ENCODE measurements at regions not wholly inside any gene's neighbourhood (a gene's known extent, or its start where the extent isn't known, plus 50 kb on each side); places are given as distances from the start of the nearest gene placed in this dataset.

DNA sequence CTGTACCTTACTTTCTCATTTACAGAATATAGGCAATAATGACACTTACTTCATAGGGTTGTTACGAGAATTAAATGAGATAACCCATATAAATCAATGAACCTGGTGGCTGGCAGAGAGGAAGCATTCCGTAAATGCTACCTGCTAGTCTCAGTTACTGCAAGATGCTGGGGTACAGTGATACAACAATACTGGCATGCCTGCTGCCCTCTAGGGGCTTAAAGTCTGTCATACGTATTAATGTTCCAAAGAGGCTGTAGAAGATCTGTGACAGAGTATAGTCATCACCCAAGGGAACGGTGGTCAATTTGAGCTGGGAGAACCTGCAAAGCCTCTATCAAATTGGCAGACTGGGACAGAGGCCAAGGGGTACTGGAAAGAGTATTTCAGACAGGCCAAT, 421.5 kb downstream of the GPAM start:
- Mint-ChIP-seq H3K27ac (no peak overlapping the region), H3K27me3 (peaks cover 14% of the 10 kb centered on the region), H3K4me3 (no peak overlapping the region), H3K9me3 (ENCODE audit: insufficient read depth) (no peaks in the 10 kb centered on the region), H3K4me1 (no peaks in the 10 kb centered on the region)
- no peak for DNase-seq
- WGBS (ENCODE audit: insufficient coverage), result 94% methylated on average over 2 of the region's 4 CpGs
- Histone ChIP-seq H3K9me3 (ENCODE audit: control extremely low read depth in 1 of 3, control insufficient read depth in 2 of 3, insufficient read depth in 1 of 3, low read length in 2 of 3) (no peaks in the 10 kb centered on the region), H3K79me2 (ENCODE audit: control insufficient read depth, insufficient read depth, low read length) (no peaks in the 10 kb centered on the region), H3K4me1 (ENCODE audit: control insufficient read depth in 2 of 2, insufficient read depth in 2 of 2, low read length in 2 of 2) (no peaks in the 10 kb centered on the region), H3K9ac (ENCODE audit: low read length) (no peak overlapping the region), H3K27me3 (replicated peaks in 1 of 4; ENCODE audit: control extremely low read depth in 1 of 4, control insufficient read depth in 3 of 4, insufficient read depth in 4 of 4, low read length in 3 of 4) (peaks cover 0 to 2% (median 0%) of the 10 kb centered on the region in 4 experiments), H4K20me1 (ENCODE audit: control insufficient read depth, insufficient read depth, low read length, poor library complexity, severe bottlenecking) (no peaks in the 10 kb centered on the region), H3K36me3 (replicated peaks in 1 of 2; ENCODE audit: control extremely low read depth in 1 of 2, control insufficient read depth in 1 of 2, extremely low read depth in 1 of 2, insufficient read depth in 2 of 2, low read length in 1 of 2) (no peaks in the 10 kb centered on the region), H2AFZ (ENCODE audit: insufficient read depth, low read depth, low read length, poor library complexity, severe bottlenecking) (no peak overlapping the region), H3K4me2 (replicated peaks; ENCODE audit: low read depth, low read length, poor library complexity, severe bottlenecking) (no peak overlapping the region), H3K4me3 (ENCODE audit: control extremely low read depth in 1 of 5, extremely low read depth in 1 of 5, insufficient read depth in 1 of 5, low read depth in 2 of 5, low read length in 4 of 5) (no peak overlapping the region), H3K27ac (ENCODE audit: low read length in 2 of 2) (no peak overlapping the region)
- CTCF ChIA-PET, result no interaction called here
- POLR2A ChIA-PET, result no interaction called here
- intact Hi-C loops (cut with micrococcal nuclease), result no loop called here
- ATAC-seq (ENCODE audit: low read depth), result no peak
- TF ChIP-seq, protein P1, sequence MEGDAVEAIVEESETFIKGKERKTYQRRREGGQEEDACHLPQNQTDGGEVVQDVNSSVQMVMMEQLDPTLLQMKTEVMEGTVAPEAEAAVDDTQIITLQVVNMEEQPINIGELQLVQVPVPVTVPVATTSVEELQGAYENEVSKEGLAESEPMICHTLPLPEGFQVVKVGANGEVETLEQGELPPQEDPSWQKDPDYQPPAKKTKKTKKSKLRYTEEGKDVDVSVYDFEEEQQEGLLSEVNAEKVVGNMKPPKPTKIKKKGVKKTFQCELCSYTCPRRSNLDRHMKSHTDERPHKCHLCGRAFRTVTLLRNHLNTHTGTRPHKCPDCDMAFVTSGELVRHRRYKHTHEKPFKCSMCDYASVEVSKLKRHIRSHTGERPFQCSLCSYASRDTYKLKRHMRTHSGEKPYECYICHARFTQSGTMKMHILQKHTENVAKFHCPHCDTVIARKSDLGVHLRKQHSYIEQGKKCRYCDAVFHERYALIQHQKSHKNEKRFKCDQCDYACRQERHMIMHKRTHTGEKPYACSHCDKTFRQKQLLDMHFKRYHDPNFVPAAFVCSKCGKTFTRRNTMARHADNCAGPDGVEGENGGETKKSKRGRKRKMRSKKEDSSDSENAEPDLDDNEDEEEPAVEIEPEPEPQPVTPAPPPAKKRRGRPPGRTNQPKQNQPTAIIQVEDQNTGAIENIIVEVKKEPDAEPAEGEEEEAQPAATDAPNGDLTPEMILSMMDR (IDR thresholded peaks at IDR 0.05), result no peak
- TF ChIP-seq EZH2 (IDR thresholded peaks at IDR 0.05; ENCODE audit: borderline replicate concordance, insufficient read depth, low read depth, low read length, poor library complexity, severe bottlenecking), result no peak

DNA sequence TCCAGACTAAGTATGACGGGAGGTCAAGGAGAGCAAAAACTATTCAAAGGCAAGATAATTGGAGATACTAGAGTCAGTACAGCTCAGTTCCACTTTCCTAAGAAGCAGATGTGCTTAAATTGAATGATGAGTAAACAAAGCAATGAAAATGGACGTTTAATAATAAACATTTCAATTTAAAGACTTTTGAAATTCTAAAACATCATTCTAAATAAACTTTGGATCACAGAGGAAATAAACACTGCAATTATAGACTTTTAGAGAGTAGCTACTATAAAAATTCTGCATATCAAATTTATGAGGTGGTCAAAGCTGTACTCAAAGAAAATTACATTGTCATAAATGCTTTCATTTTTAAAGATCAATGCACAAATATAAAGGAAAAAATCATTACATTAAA, 418.3 kb downstream of the GPAM start:
- no peaks in the 10 kb centered on the region for H4K20me1 ChIP-seq (ENCODE audit: control insufficient read depth, insufficient read depth, low read length, poor library complexity, severe bottlenecking)
- H3K4me1 ChIP-seq (ENCODE audit: control insufficient read depth in 2 of 2, insufficient read depth in 2 of 2, low read length in 2 of 2), result no peaks in the 10 kb centered on the region
- TF ChIP-seq EZH2 (IDR thresholded peaks at IDR 0.05; ENCODE audit: borderline replicate concordance, insufficient read depth, low read depth, low read length, poor library complexity, severe bottlenecking), result no peak
- TF ChIP-seq, protein P1 (IDR thresholded peaks at IDR 0.05), result no peak
- no peaks in the 10 kb centered on the region for H3K9me3 ChIP-seq (ENCODE audit: control extremely low read depth in 1 of 3, control insufficient read depth in 2 of 3, insufficient read depth in 1 of 3, low read length in 2 of 3)
- WGBS (ENCODE audit: insufficient coverage), result no CpG with 5 or more reads among the region's 2 CpGs
- intact Hi-C loops (cut with micrococcal nuclease), result no loop called here
- H3K4me2 ChIP-seq (replicated peaks; ENCODE audit: low read depth, low read length, poor library complexity, severe bottlenecking), result no peak overlapping the region
- ChIA-PET POLR2A (no interaction called here), CTCF (no interaction called here)
- H3K27me3 Mint-ChIP-seq, result no peaks in the 10 kb centered on the region
- no peaks in the 10 kb centered on the region for H3K4me1 Mint-ChIP-seq
- H3K27ac Mint-ChIP-seq, result no peak overlapping the region
- no peak overlapping the region for H3K27ac ChIP-seq (ENCODE audit: low read length in 2 of 2)
- H3K79me2 ChIP-seq (ENCODE audit: control insufficient read depth, insufficient read depth, low read length), result no peaks in the 10 kb centered on the region
- no peak overlapping the region for H3K4me3 Mint-ChIP-seq
- no peak overlapping the region for H3K4me3 ChIP-seq (ENCODE audit: control extremely low read depth in 1 of 5, extremely low read depth in 1 of 5, insufficient read depth in 1 of 5, low read depth in 2 of 5, low read length in 4 of 5)
- no peak overlapping the region for H2AFZ ChIP-seq (ENCODE audit: insufficient read depth, low read depth, low read length, poor library complexity, severe bottlenecking)
- H3K9ac ChIP-seq (ENCODE audit: low read length), result no peak overlapping the region
- H3K27me3 ChIP-seq (replicated peaks in 1 of 4; ENCODE audit: control extremely low read depth in 1 of 4, control insufficient read depth in 3 of 4, insufficient read depth in 4 of 4, low read length in 3 of 4), result no peaks in the 10 kb centered on the region
- ATAC-seq (ENCODE audit: low read depth), result no peak
- no peaks in the 10 kb centered on the region for H3K36me3 ChIP-seq (replicated peaks in 1 of 2; ENCODE audit: control extremely low read depth in 1 of 2, control insufficient read depth in 1 of 2, extremely low read depth in 1 of 2, insufficient read depth in 2 of 2, low read length in 1 of 2)
- no peaks in the 10 kb centered on the region for H3K9me3 Mint-ChIP-seq (ENCODE audit: insufficient read depth)
- DNase-seq, result no peak
